IMR-90 (cell line): ENCODE measurements at regions not wholly inside any gene's neighbourhood (a gene's known extent, or its start where the extent isn't known, plus 50 kb on each side); places are given as distances from the start of the nearest gene placed in this dataset.

Source experiments
- MAFK ChIP-seq: IDR thresholded peaks from 2 replicates; pipeline ENCODE4 v1.6.1; 2012; ENCODE audit warnings: low read depth, low read length, improper control_type of control experiment
- MAZ ChIP-seq: IDR thresholded peaks from 2 replicates; pipeline ENCODE4 v1.6.1; 2012; ENCODE audit warnings: low read depth, mild to moderate bottlenecking, low read length, improper control_type of control experiment, moderate library complexity, borderline replicate concordance
- POLR2A ChIP-seq: IDR thresholded peaks from 2 replicates; pipeline ENCODE4 v1.6.1; 2012; ENCODE audit warnings: mild to moderate bottlenecking, low read depth, low read length
- RCOR1 ChIP-seq: IDR thresholded peaks from 2 replicates; pipeline ENCODE4 v1.6.1; 2012; ENCODE audit warnings: mild to moderate bottlenecking, low read length, improper control_type of control experiment; ENCODE audit not compliant: insufficient replicate concordance
- RFX5 ChIP-seq: IDR thresholded peaks from 2 replicates; pipeline ENCODE4 v1.8.0; 2012; ENCODE audit warnings: low read depth, mild to moderate bottlenecking, low read length, moderate library complexity
- SMC3 ChIP-seq: fragments of 150-350 bp; IDR thresholded peaks from 2 replicates; pipeline ENCODE4 v1.6.1; 2016; ENCODE audit warnings: low read depth, mild to moderate bottlenecking, antibody characterized with exemption, low read length, moderate library complexity
- TF ChIP-seq, protein P1 (sequence below): conservative IDR thresholded peaks from 2 replicates; pipeline ENCODE4 v1.5.1; 2012; ENCODE audit warnings: mild to moderate bottlenecking, low read depth, low read length, improper control_type of control experiment
- TF ChIP-seq, protein P2 (sequence below): fragments of 150-350 bp; IDR thresholded peaks from 2 replicates; pipeline ENCODE4 v1.6.1; 2017; ENCODE audit warnings: mild to moderate bottlenecking, antibody characterized with exemption, low read length, low read depth

DNA sequence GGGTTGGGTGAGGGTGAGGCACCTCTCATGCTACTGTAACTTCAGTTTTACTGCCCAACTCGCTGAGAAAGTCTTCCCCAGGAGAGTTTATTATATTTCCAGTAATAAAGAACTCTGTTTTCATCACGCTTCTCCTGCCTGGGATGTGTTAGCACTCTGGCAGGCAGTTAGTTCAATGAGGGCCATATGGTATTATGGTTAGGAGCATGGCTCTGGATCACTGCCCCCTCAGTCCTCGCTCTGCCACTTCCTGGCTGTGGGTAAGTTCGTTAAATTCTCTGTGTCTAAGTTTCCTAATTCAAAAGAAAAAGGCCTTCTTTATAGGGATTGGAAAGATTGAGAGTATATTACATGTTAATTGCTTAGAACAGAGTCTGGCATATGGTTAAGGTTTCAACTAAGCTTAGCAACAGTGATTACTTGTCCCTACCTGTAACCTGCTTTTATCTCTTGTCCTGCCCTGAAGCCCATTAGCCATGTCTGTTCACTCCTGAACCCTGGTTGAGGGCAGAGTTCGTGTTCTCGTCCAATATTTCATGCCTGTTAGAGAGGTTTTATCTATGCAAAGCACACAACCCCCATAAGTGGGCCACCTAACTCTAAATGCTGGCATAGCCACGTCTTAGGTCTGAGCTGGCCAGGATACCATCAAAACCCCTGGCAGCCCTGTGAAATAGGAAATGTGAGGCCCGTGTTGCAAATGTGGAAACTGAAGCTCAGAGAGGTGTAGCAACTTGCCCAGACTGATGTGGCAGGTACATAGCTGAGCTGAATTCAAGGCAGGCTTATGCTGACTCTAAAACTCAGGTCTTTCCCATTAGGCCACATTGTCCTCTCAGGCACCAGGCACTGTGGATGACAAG, 342.5 kb upstream of the JARID2 start:
- TF ChIP-seq RCOR1 (no peak), POLR2A (no peak), MAZ (no peak), SMC3 (no peak), RFX5 (no peak), MAFK (no peak)
- TF ChIP-seq, protein P1, sequence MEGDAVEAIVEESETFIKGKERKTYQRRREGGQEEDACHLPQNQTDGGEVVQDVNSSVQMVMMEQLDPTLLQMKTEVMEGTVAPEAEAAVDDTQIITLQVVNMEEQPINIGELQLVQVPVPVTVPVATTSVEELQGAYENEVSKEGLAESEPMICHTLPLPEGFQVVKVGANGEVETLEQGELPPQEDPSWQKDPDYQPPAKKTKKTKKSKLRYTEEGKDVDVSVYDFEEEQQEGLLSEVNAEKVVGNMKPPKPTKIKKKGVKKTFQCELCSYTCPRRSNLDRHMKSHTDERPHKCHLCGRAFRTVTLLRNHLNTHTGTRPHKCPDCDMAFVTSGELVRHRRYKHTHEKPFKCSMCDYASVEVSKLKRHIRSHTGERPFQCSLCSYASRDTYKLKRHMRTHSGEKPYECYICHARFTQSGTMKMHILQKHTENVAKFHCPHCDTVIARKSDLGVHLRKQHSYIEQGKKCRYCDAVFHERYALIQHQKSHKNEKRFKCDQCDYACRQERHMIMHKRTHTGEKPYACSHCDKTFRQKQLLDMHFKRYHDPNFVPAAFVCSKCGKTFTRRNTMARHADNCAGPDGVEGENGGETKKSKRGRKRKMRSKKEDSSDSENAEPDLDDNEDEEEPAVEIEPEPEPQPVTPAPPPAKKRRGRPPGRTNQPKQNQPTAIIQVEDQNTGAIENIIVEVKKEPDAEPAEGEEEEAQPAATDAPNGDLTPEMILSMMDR: no peak
- TF ChIP-seq, protein P2, sequence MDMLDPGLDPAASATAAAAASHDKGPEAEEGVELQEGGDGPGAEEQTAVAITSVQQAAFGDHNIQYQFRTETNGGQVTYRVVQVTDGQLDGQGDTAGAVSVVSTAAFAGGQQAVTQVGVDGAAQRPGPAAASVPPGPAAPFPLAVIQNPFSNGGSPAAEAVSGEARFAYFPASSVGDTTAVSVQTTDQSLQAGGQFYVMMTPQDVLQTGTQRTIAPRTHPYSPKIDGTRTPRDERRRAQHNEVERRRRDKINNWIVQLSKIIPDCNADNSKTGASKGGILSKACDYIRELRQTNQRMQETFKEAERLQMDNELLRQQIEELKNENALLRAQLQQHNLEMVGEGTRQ: no peak
